T-cell (primary cell): ENCODE measurements at regions not wholly inside any gene's neighbourhood (a gene's known extent, or its start where the extent isn't known, plus 50 kb on each side); places are given as distances from the start of the nearest gene placed in this dataset.

Source experiments
- ATAC-seq, 4 experiments: fragments of 200-7000 bp in 3 of 4; fragments of 150-1000 bp in 1 of 4; cut with Tn5 transposase; replicated peaks in 1 of 4; 1 replicate in 3 of 4; 2 replicates in 1 of 4; pipeline ENCODE4 v1.10.0; 2021; ENCODE audit warnings: moderate library complexity in 3 of 4, mild to moderate bottlenecking in 2 of 4, moderate number of reproducible peaks in 1 of 4
- CTCF ChIA-PET, 2 donors: fragments of 300-600 bp; sonication (Branson Sonifier 250); formaldehyde crosslinking; loops; one replicate each; lab custom pipeline; 2022; ENCODE audit warnings: antibody characterized with exemption in 2 of 2; lab: Charles Lee
- POLR2A ChIA-PET, 2 donors: fragments of 300-600 bp; sonication (Branson Sonifier 250); formaldehyde crosslinking; loops; one replicate each; lab custom pipeline; 2022; ENCODE audit warnings: antibody characterized with exemption in 2 of 2; lab: Charles Lee
- DNase-seq, 35 experiments: peaks; one replicate each; pipeline versions ENCODE4 v3.0.0 to v3.0.0-alpha.2; 2013 to 2023
- H3K27ac ChIP-seq: one replicate; pipeline ENCODE4 v1.5.1; 2013; ENCODE audit warnings: low read length
- H3K27me3 ChIP-seq, 2 experiments: replicated peaks in 1 of 2; 1 replicate in 1 of 2; 2 replicates in 1 of 2; pipeline versions ENCODE4 v1.6.1 to v1.7.0; 2013; ENCODE audit warnings: low read length in 1 of 2, mixed read lengths in 1 of 2; ENCODE audit not compliant: control insufficient read depth in 2 of 2, insufficient read depth in 2 of 2; ENCODE audit errors: extremely low read depth in 1 of 2
- H3K36me3 ChIP-seq, 2 donors: 1 replicate in 1 of 2; 2 replicates in 1 of 2; pipeline versions ENCODE4 v1.6.1 to v1.7.0; 2013; ENCODE audit warnings: low read length in 1 of 2; ENCODE audit not compliant: control insufficient read depth in 2 of 2, insufficient read depth in 1 of 2; ENCODE audit errors: extremely low read depth in 1 of 2
- H3K4me1 ChIP-seq, 2 experiments: 1 replicate in 1 of 2; 2 replicates in 1 of 2; pipeline versions ENCODE4 v1.6.1 to v1.7.0; 2013; ENCODE audit warnings: low read length in 2 of 2, mixed read lengths in 1 of 2; ENCODE audit not compliant: insufficient read depth in 2 of 2, control insufficient read depth in 1 of 2; ENCODE audit errors: extremely low read depth in 1 of 2
- H3K4me3 ChIP-seq, 2 donors: 1 replicate in 1 of 2; 2 replicates in 1 of 2; pipeline versions ENCODE4 v1.5.1 to v1.7.0; 2013; ENCODE audit warnings: mild to moderate bottlenecking in 2 of 2, low read length in 1 of 2, moderate library complexity in 1 of 2; ENCODE audit not compliant: control insufficient read depth in 1 of 2; ENCODE audit errors: extremely low read depth in 1 of 2
- H3K9me3 ChIP-seq: 2 replicates; pipeline ENCODE4 v1.7.0; 2013
- H3K27ac Mint-ChIP-seq, 2 donors: one replicate each; pipeline ENCODE4 v1.8.0; 2020 to 2021; ENCODE audit warnings: mild to moderate bottlenecking in 2 of 2, mixed read lengths in 2 of 2
- H3K27me3 Mint-ChIP-seq, 2 donors: one replicate each; pipeline ENCODE4 v1.8.0; 2021 to 2022; ENCODE audit warnings: mixed read lengths in 2 of 2
- H3K36me3 Mint-ChIP-seq: one replicate; pipeline ENCODE4 v1.8.0; 2021; ENCODE audit warnings: mixed read lengths
- H3K4me1 Mint-ChIP-seq, 3 donors: one replicate each; pipeline ENCODE4 v1.8.0; 2020 to 2022; ENCODE audit warnings: mixed read lengths in 3 of 3, mild to moderate bottlenecking in 1 of 3
- H3K4me3 Mint-ChIP-seq, 3 donors: one replicate each; pipeline ENCODE4 v1.8.0; 2020 to 2022; ENCODE audit warnings: mild to moderate bottlenecking in 3 of 3, mixed read lengths in 3 of 3, moderate library complexity in 3 of 3
- H3K9me3 Mint-ChIP-seq, 3 donors: one replicate each; pipeline ENCODE4 v1.8.0; 2020 to 2022; ENCODE audit warnings: mixed read lengths in 3 of 3
- WGBS: methylation state at CpG from one replicate; pipeline ENCODE4 v1.1.5; 2013; ENCODE audit warnings: missing lambda C conversion rate; ENCODE audit not compliant: insufficient coverage; 5-methylcytosine and 5-hydroxymethylcytosine counted together

GRCh38 chr6:145225500-145225899, 509.8 kb downstream of the EPM2A start:
- ChIA-PET POLR2A (interaction anchor here in 1 of 2 donors (0.6 kb wide), 1 partner anchor 9 kb away, joined by 3 read pairs; no protein-coding TSS in a partner anchor), CTCF (interaction anchor here in 1 of 2 donors (0.6 kb wide), 1 partner anchor 703 kb away, joined by 3 read pairs; no protein-coding TSS in a partner anchor)
- Mint-ChIP-seq H3K9me3 (no peaks in the 10 kb centered on the region), H3K27ac (no peak overlapping the region), H3K4me1 (no peaks in the 10 kb centered on the region), H3K4me3 (no peak overlapping the region), H3K27me3 (peaks cover 4 to 7% of the 10 kb centered on the region in 2 donors), H3K36me3 (no peaks in the 10 kb centered on the region)
- no peaks in the 10 kb centered on the region for H3K4me1 ChIP-seq
- ATAC-seq (no peak), DNase-seq (no peak)
- no peaks in the 10 kb centered on the region for H3K27me3 ChIP-seq
- no peaks in the 10 kb centered on the region for H3K36me3 ChIP-seq
- H3K9me3 ChIP-seq, result no peaks in the 10 kb centered on the region
- H3K4me3 ChIP-seq, result no peak overlapping the region
- WGBS, result 50% methylated on average over 1 of the region's 3 CpGs
- H3K27ac ChIP-seq, result no peak overlapping the region

GRCh38 chr6:145227593-145227992, 507.7 kb downstream of the EPM2A start:
- POLR2A ChIA-PET, result no interaction called here

GRCh38 chr6:145228962-145229582, 506.2 kb downstream of the EPM2A start:
- H3K4me1 ChIP-seq, result no peaks in the 10 kb centered on the region
- CTCF ChIA-PET, result no interaction called here
- H3K27ac ChIP-seq, result no peak overlapping the region
- ATAC-seq (no peak), DNase-seq (no peak)
- POLR2A ChIA-PET, result no interaction called here
- no peaks in the 10 kb centered on the region for H3K9me3 ChIP-seq
- Mint-ChIP-seq H3K4me1 (no peaks in the 10 kb centered on the region), H3K36me3 (no peaks in the 10 kb centered on the region), H3K9me3 (peaks cover 0 to 6% (median 0%) of the 10 kb centered on the region in 3 donors), H3K4me3 (no peak overlapping the region), H3K27ac (no peak overlapping the region), H3K27me3 (peaks cover 5 to 11% of the 10 kb centered on the region in 2 donors)
- H3K36me3 ChIP-seq, result no peaks in the 10 kb centered on the region
- no peak overlapping the region for H3K4me3 ChIP-seq
- no CpG with 5 or more reads among the region's 3 CpGs for WGBS
- H3K27me3 ChIP-seq, result no peaks in the 10 kb centered on the region

More at GRCh38 chr6:145227593-145227992, 507.7 kb downstream of the EPM2A start:
- DNase-seq (no peak), ATAC-seq (no peak)
- no peak overlapping the region for H3K27ac ChIP-seq
- H3K4me1 Mint-ChIP-seq, result no peaks in the 10 kb centered on the region
- WGBS, result 80% methylated on average over 1 of the region's 6 CpGs
- H3K36me3 Mint-ChIP-seq, result no peaks in the 10 kb centered on the region
- H3K4me3 ChIP-seq, result no peak overlapping the region
- H3K4me1 ChIP-seq, result no peaks in the 10 kb centered on the region
- H3K9me3 ChIP-seq, result no peaks in the 10 kb centered on the region
- no peaks in the 10 kb centered on the region for H3K27me3 ChIP-seq
- H3K27ac Mint-ChIP-seq, result no peak overlapping the region
- H3K4me3 Mint-ChIP-seq, result no peak overlapping the region
- H3K36me3 ChIP-seq, result no peaks in the 10 kb centered on the region
- H3K27me3 Mint-ChIP-seq, result peaks cover 0 to 7% of the 10 kb centered on the region in 2 donors
- CTCF ChIA-PET, result no interaction called here
- no peaks in the 10 kb centered on the region for H3K9me3 Mint-ChIP-seq

GRCh38 chr6:145233955-145234354, 501.4 kb downstream of the EPM2A start:
- H3K9me3 ChIP-seq, result no peaks in the 10 kb centered on the region

GRCh38 chr6:145235207-145235606, 500.1 kb downstream of the EPM2A start:
- ATAC-seq (no peak), DNase-seq (no peak)
- no peak overlapping the region for H3K27ac Mint-ChIP-seq
- no CpG with 5 or more reads among the region's 1 CpG for WGBS
- Histone ChIP-seq H3K9me3 (no peaks in the 10 kb centered on the region), H3K27me3 (no peaks in the 10 kb centered on the region), H3K27ac (no peak overlapping the region), H3K4me1 (no peaks in the 10 kb centered on the region), H3K36me3 (no peaks in the 10 kb centered on the region), H3K4me3 (no peak overlapping the region)
- peaks cover 11 to 22% of the 10 kb centered on the region in 2 donors for H3K27me3 Mint-ChIP-seq
- ChIA-PET CTCF (no interaction called here), POLR2A (no interaction called here)
- peaks cover 0 to 6% (median 0%) of the 10 kb centered on the region in 3 donors for H3K9me3 Mint-ChIP-seq
- no peaks in the 10 kb centered on the region for H3K4me1 Mint-ChIP-seq
- H3K4me3 Mint-ChIP-seq, result no peak overlapping the region
- H3K36me3 Mint-ChIP-seq, result no peaks in the 10 kb centered on the region

More at GRCh38 chr6:145233955-145234354, 501.4 kb downstream of the EPM2A start:
- no peak overlapping the region for H3K4me3 Mint-ChIP-seq
- no peak for ATAC-seq
- no peaks in the 10 kb centered on the region for H3K4me1 Mint-ChIP-seq
- ChIA-PET CTCF (no interaction called here), POLR2A (no interaction called here)
- Histone ChIP-seq H3K4me3 (no peak overlapping the region), H3K27ac (no peak overlapping the region), H3K36me3 (no peaks in the 10 kb centered on the region), H3K4me1 (no peaks in the 10 kb centered on the region), H3K27me3 (no peaks in the 10 kb centered on the region)
- H3K36me3 Mint-ChIP-seq, result no peaks in the 10 kb centered on the region
- peaks cover 0 to 6% (median 0%) of the 10 kb centered on the region in 3 donors for H3K9me3 Mint-ChIP-seq
- DNase-seq, result no peak
- H3K27me3 Mint-ChIP-seq, result peaks cover 11 to 28% of the 10 kb centered on the region in 2 donors
- H3K27ac Mint-ChIP-seq, result no peak overlapping the region
- no CpG with 5 or more reads among the region's 2 CpGs for whole genome bisulfite sequencing

GRCh38 chr6:145238787-145239186, 496.5 kb downstream of the EPM2A start:
- POLR2A ChIA-PET, result no interaction called here

More at GRCh38 chr6:145238787-145239186, 496.5 kb downstream of the EPM2A start:
- no peak for ATAC-seq
- Mint-ChIP-seq H3K27me3 (peaks cover 12 to 22% of the 10 kb centered on the region in 2 donors), H3K36me3 (no peaks in the 10 kb centered on the region), H3K9me3 (no peaks in the 10 kb centered on the region), H3K27ac (no peak overlapping the region), H3K4me3 (no peak overlapping the region), H3K4me1 (no peaks in the 10 kb centered on the region)
- Histone ChIP-seq H3K36me3 (no peaks in the 10 kb centered on the region), H3K27ac (no peak overlapping the region), H3K9me3 (no peaks in the 10 kb centered on the region), H3K27me3 (peaks cover 0 to 4% of the 10 kb centered on the region in 2 experiments), H3K4me1 (no peaks in the 10 kb centered on the region), H3K4me3 (no peak overlapping the region)
- CTCF ChIA-PET, result no interaction called here
- no peak for DNase-seq
